HG03469 (cell line): ENCODE measurements at regions not wholly inside any gene's neighbourhood (a gene's known extent, or its start where the extent isn't known, plus 50 kb on each side); places are given as distances from the start of the nearest gene placed in this dataset.

Source experiments
- ATAC-seq: cut with Tn5 transposase; IDR thresholded peaks from one replicate; pipeline ENCODE4 v1.9.1; 2021; ENCODE audit warnings: mild to moderate bottlenecking, moderate library complexity, moderate number of reproducible peaks; ENCODE audit not compliant: unreplicated experiment

DNA sequence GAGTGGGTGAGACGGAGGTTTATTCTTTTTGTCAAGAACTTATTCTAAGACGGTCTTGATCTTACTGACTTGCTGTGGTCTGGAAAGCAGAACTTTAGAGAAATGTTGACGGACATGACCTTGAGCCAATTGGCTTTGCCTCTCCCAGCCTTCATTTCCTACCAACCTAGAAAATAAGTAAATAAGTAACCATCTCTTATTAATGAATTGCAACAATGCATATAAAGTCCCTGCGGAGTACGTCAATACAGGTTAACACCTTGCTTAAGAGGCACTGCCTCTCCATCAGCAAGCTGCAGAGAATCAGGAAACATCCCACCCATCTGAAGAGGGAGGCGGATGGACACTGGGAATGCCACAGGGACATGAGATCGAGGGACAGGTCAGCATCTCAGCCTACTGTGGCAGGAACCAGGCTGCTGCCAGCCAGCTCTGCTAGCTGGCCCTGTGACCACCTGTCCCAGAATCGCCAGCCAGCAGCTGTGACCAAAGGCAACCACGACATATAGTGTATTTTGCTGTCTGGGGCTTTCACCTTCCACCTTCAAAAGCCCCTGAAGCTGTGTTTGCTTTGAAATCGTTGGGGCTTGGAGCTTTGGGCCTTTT, 208.3 kb downstream of the BCL11B start:
- no peak for ATAC-seq

DNA sequence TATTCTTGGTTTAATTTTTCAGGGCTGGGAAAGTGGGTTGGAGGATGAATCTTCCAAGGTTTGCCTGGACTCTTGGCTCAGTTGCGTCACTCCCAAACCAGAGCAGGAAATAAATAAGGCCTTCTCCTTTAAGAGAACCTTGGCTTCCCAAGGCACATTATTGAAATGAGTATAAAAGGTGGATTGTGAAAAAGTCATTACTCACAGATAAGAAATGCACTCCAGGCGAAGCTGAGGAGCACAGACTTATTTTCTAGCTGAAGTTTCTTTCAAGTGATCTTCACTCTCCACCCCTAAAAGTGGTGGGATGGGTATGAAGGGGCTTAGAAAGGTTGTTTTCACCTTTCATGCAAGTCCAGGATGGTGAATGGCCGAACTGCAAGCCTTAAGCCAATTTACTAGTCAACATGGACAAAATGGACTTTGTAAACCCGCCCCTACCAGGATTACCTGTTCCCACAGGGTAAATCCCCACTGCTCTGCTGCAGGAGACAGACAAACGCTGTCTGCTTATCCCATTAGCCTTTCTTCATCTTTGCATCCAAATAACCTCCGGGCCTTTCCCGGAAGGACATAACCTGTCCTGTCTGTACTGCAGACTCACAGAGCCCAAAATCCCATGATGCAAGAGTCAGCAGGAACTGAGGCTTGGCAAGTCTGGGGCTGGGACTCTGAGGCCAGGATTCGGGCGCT, 207.6 kb downstream of the BCL11B start:
- ATAC-seq: no peak

DNA sequence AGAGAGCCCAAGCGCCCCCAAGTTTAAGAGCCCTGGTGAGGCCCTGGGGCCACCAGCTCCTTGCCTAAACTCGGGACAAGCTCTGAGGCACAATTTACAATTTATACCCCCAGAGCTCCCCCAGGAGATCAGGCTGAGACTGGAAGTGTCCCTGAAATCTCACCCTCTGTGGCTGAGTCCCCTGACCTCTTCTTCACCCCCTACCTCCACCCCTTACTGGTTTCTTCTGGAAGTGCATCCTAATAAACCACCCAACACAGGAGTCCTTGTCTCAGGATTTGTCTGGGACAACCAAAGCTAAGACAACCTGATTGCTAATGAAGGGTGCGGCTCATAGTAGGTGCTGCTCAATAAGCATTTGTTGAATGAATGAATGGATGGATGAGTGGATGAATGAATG, 206.4 kb downstream of the BCL11B start:
- no peak for ATAC-seq

DNA sequence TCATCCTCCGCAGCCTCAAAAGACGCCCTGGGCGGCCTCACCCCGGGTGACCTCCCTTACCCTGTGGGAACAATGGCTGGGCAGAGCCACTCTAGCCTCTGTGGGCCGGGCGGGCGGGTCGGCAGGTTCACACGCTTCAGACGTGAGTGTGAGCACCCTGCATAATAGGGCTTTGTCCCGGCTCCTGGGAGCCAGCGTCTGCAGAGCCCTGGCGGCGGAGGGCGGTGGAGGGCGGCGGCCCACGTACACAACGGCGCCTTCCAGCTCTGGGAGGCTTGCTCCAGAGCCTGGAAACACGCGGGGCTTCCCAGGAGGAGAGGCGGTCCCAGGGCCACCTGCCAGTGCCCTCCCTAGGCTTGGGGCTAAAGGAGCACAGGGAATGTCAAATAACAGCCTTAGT, 205.6 kb downstream of the BCL11B start:
- no peak for ATAC-seq

DNA sequence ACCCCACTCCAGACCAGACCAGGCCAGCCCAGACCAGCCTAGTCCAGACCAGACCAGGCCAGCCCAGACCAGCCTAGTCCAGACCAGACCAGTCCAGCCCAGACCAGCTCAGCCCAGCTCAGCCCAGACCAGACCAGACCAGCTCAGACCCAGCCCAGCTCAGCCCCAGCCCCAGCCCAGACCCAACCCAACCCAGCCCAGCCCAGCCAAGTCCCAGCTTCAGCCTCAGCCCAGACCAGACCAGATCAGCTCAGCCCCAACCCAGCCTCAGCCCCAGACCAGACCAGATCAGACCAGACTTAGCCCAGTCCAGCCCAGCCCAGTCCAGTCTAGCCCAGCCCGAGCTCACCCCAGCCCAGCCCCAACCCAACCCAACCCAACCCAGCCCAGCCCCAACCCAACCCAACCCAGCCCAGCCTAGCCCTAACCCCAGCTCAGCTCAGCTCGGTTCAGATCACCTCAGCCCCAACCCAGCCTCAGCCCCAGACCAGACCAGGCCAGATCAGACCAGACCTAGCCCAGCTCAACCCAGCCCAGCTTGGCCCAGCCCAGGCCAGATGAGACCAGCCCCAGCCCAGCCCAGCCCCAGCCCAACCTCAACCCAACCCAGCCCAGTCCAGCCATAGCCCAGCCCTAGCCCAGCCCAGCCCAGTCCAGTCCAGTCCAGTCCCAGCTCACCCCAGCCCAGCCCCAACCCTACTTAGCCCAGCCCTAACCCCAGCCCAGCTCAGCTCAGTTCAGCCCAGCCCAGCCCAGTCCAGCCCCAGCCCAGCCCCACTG, 204.7 kb downstream of the BCL11B start:
- no peak for ATAC-seq

DNA sequence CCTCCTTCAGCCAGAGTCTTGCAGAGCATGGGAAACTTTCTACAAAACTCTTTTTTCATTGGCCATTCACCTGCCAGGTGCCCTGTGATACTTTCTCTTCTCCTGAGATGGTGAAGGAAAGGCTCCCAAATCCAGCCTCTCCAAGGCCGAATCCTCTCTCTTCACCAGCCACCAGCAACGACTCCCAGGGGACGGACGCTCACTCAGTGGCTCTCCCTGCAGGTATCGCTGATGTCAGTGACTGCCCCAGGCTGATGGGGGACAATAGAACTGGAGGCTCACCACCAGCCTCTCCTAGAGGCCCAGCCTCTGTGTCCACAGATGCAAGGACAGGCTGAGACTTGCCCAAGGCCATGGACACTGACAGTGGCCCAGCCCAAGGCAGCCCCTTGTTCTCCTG, 204.1 kb downstream of the BCL11B start:
- no peak for ATAC-seq

DNA sequence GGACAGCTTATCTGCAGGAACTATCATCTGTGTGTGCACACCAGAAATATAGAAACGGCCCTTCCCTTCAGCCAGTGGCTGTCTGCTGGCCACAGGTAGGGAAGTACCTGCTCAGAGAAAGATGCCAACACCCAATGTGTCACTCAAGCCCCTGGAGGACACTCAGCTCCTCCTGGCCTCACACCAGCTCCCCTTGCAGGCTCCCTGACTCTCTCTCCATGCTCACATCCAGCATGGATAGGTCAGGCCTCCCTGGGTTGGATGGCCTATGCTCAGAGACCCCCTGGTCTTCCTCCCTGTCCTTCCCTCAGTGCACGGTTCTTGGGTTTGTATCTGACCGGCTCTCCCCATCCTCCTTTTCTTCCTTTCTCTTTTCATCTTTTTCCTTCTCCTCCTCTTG, 202.1 kb downstream of the BCL11B start:
- no peak for ATAC-seq

DNA sequence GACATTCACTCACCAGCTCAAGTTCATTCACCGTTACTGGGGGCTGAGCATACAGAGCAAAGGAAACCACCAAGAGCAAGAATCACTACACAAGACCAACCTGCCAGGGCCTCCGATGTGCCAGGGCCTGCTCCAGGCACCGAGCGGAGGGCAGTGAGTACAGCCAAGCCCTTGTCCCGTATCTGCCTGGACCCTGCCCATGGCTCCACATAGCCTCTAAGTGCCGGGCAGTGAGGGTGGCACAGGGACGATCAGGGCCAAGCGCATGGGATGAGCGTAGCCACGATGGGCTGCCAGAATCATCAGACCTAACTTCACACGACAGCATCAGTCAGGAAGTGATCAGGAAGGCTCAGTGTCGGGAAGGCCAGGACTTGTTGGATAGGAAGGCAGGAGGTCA, 199.6 kb downstream of the BCL11B start:
- no peak for ATAC-seq

DNA sequence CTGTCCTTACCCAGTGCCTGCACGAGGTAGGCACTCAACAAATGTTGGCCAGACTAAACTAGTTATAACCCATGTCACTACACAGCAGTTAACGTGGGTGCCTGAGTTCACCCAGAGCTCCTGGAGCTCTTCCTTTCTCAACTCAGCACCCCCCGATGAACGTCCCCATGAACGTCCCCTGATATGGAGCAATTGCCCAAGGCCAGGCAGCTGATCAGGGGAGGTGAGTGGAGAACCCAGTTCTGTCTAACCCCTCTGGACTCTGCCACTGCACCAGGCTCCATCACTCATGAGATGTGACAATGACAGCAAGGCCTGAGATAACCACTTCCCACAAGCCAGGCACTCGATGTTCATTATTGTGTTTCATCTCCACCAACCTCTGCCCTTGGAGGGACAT, 199.0 kb downstream of the BCL11B start:
- no peak for ATAC-seq

DNA sequence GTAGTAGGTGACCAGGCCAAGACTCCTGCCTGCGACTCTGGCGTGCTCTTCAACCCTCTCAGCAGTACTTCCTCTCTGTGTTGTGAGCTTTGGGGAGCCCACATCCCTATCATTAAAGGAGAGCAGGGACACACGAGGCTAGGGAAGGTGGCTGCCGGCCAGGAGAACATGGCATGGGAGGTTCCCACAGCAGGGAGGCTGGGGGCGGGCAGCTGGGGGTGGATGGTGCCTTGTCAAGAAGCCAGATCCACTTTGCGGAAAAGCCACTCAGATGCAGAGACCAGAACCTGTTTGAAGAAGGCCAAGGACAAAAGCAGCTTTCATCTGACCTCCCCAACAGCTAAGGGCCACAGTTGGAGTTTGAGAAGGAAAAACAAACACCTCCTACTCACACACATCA, 198.6 kb downstream of the BCL11B start:
- ATAC-seq: no peak

DNA sequence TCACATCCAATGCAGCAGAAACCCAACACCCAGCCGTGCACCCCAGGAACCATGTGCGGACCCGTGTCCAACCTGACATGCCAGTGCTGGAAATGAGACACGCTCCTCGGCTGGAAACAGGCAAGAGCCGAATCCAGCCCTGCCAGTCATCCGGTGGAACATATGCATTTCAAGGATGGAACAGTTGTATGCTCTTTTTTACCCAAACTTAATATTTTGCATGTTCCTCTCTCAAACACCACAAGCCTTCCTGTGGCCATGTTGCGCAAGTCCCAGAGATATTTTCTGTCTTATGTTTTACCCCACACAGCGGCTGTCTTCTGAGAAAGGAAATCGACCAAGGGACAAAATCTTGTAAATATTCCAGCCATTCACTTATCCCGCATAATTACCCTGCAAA, 196.9 kb downstream of the BCL11B start:
- no peak for ATAC-seq

DNA sequence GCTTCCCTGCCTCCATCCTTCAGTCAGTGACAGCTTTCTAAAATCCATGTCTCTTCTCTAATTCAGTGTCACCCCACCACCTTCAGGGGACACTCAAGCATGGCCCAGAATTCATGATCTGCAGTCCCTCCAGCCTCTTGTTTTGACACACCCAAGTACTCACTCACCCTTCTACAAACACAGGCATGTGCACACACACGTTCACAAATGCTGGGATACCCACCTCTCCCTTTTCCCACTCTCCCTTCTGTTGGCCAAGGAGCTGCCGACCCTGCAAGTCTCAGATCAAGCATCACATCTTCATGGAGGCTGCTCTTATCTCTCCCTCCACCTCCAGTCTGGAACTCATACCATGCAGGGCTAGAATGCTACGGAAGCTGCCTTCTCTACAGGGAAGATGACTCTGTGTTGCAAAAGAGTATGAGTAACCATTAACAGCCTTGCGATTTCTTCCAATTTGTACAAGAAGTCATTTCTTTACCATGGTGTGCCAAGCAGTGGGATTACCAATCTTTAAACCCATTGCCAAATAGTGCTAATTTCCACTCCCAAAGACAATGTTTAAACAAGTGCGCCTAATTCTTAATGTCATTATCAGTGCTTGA, 196.1 kb downstream of the BCL11B start:
- ATAC-seq: no peak

DNA sequence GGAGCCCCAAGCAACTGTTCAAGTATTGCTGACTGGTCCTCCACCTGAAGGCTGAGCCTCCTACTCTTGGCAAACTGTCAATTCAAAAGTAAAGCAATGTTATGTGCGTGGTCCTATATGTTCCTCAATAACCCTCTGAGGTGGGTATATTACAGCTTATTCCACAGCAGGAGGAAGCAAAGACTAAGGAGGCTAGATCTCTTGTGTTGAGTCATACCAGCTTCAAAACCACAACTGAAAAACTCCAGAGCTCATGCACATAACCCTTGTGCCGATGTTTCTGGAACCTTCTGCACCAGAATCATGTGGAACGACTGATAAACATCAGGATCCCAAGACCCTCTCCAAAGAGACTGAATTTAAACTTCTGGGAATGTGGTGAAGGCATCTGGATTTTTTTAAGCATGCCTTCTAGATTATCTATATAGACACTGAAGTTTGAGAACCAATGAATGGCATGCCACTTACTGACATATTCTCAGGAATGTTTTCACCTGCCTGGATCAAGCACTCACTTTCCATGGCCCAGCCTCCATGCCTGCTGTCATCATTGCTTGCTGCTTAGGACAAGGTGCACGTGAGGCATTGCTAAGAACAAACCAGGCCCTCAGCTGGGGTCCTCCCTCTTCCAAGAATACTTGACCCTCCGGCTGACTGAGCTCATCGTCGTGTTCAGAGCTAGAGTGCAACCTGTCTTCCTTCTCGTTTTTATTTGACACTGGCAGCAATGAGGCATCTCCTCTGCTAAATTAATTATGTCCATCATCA, 194.7 kb downstream of the BCL11B start:
- ATAC-seq: no peak

DNA sequence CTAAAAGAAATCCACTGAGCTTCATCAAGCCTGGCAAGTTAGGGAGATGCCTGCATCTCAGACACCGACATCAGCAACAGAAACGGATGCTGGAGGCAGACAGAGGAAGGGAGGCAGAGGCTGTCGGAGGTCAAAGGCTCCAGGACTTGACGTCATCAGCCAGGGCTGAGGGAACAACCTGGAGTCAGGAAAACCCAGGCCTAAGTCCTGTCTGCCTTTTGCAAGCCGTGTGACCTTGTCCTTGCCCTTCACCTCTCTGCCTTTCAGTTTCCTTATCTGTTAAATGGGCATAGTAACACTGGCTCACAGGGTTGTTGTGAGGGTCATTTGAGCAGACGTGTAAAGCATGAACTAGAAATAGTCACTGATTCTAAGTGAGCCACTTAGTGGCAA, 194.2 kb downstream of the BCL11B start:
- ATAC-seq: no peak

DNA sequence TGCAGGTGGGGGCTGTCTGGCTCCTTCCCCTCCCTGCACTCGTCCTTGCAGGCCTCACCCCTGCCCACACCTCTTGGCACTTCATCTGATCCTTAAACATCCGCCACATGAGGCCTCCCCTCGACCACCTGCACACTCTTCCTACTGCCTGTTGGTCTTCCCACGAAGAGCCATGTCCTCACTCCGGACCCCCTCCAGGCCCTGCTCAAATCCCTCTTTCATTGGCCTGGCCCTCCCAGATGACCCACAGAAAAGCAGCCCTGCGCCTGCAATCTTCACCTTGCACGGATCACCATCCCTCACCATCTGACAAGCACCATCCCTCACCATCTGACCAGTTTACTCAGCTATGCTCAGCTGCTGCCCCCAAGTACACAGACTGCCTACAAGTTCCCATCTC, 193.6 kb downstream of the BCL11B start:
- no peak for ATAC-seq

DNA sequence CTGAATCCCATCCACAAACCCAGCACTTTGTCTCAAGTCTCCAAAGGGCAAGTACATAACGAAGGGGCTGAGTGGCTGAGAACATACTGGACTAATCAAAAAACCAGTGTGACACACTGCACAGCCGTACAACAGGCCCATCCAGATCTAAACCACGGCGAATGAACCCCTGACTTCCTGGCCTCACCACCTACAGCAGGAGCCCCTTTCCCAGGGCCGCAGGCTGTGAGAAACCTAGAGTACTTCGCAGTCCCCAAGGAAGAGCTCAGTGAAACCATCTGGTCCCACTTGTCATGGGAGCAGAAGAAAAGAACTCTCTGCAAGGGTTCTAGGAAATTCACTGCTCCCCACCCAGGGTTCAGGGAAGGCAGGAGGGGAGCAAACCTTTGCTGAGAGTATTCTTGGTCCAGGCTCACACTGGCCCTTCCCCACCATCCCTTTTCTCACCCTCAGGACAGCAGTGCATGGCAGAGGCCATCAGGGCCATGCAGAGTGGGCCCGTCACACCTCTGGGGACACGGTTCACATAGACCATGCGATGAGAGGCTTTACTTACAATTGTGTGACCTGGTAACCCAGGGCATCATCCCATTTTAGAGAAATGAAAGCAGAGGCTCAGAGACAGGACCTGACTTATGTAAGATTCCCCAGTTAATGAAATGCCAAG, 192.8 kb downstream of the BCL11B start:
- ATAC-seq: no peak

DNA sequence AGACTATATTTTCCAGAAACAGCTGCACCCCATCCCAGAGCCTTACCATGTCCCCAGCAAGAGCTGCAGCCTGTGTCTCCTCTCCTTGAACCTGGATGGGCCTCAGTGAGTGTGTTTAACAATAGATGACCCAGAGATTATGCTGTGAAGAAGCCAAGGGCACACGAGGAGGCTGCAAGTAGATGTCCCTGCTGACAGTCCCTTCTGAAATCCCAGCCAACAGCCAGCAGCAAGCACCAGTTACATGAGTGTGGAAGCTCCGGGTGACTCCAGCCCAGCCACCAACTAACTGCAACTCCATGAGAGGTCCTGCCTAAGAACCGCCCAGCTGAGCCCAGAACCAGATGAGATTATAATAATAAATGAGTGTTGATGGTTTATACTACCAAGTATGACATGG, 191.7 kb downstream of the BCL11B start:
- ATAC-seq: no peak

DNA sequence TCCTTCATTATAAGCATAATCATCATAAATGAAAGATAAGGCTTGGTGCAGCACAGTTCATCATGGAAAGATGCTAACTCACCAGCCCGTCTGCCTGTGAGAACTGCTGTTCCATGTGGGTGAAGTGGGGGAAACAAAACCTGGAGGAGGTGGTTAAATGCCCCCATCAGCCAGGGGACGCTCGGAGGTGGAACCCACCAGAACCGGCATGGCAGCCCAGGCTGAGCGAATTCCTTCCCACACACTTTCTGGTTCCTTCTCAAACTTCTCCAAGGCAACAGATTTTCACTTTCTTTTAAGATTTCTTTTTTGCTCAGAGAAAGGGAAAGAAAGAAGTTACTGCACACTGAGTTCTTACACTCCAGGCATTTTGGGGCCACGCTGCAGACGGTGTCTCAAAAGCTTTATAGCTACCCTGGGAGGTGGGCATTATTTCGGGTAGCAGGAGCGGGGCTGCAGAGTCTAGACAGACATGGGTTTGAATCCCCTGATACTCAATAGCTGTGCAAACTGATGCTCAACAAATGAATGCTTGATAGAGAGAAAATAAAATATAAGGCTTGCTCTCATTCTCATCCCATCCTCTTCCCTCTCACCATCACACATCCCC, 190.7 kb downstream of the BCL11B start:
- ATAC-seq: no peak

DNA sequence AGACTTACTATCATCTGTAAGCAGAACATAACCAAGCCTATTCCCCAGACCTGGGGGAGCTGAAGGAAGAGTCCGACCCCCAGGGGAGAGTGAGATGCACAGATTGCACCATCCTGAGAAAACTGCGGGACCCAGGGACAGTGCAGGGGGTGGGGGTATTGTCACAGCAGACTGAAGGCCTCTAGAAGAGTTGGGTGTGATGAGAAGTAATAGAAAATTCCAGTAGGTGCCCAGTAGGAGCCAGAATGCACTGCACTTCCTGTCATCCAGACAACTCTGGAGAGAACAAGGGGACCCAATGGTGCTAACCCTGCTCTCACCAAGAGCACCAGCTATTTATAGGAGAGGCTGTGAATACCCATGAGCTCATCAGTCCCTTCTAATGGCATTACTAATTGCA, 190.1 kb downstream of the BCL11B start:
- no peak for ATAC-seq
